MM.1S (cell line): ENCODE measurements at regions not wholly inside any gene's neighbourhood (a gene's known extent, or its start where the extent isn't known, plus 50 kb on each side); places are given as distances from the start of the nearest gene placed in this dataset.

Source experiments
- EZH2 ChIP-seq: fragments of 300-600 bp; sonication (generic); optimal IDR thresholded peaks from 2 replicates; pipeline ENCODE3; 2017; ENCODE audit warnings: low read depth, mild to moderate bottlenecking, antibody characterized with exemption, low read length, mixed read lengths
- TF ChIP-seq, protein P1 (sequence below): fragments of 300-600 bp; sonication (generic); IDR thresholded peaks from 2 replicates; pipeline ENCODE4 v1.5.1; 2016; ENCODE audit warnings: antibody characterized with exemption, low read length, mixed read lengths

- TF ChIP-seq, protein P1, sequence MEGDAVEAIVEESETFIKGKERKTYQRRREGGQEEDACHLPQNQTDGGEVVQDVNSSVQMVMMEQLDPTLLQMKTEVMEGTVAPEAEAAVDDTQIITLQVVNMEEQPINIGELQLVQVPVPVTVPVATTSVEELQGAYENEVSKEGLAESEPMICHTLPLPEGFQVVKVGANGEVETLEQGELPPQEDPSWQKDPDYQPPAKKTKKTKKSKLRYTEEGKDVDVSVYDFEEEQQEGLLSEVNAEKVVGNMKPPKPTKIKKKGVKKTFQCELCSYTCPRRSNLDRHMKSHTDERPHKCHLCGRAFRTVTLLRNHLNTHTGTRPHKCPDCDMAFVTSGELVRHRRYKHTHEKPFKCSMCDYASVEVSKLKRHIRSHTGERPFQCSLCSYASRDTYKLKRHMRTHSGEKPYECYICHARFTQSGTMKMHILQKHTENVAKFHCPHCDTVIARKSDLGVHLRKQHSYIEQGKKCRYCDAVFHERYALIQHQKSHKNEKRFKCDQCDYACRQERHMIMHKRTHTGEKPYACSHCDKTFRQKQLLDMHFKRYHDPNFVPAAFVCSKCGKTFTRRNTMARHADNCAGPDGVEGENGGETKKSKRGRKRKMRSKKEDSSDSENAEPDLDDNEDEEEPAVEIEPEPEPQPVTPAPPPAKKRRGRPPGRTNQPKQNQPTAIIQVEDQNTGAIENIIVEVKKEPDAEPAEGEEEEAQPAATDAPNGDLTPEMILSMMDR = no peak
- TF ChIP-seq EZH2 = no peak
Measured at GRCh38 chr1:168949672-168950071, 156.8 kb upstream of the ATP1B1 start.
